GM23338 (cell line): ENCODE measurements at regions not wholly inside any gene's neighbourhood (a gene's known extent, or its start where the extent isn't known, plus 50 kb on each side); places are given as distances from the start of the nearest gene placed in this dataset.

Experiments
- ATAC-seq: fragments of 200-7000 bp; cut with Tn5 transposase; 3 replicates; pipeline ENCODE4 v1.9.1; 2020
- DNase-seq: peaks from one replicate; pipeline ENCODE4 v3.0.0-alpha.2; 2015; ENCODE audit warnings: low spot score
- H2AFZ ChIP-seq: fragments of 200-600 bp; sonication (generic); 2 replicates; pipeline ENCODE4 v1.8.0; 2016; ENCODE audit warnings: antibody characterized with exemption, mild to moderate bottlenecking, moderate library complexity
- H3F3A ChIP-seq: fragments of 200-600 bp; sonication (generic); replicated peaks from 2 replicates; pipeline ENCODE4 v1.8.0; 2017; ENCODE audit warnings: antibody characterized with exemption, mixed run types, low read depth
- H3K27ac ChIP-seq: fragments of 200-600 bp; sonication (generic); 2 replicates; pipeline ENCODE4 v1.6.1; 2016; ENCODE audit warnings: low read depth
- H3K27me3 ChIP-seq: fragments of 200-600 bp; sonication (generic); 2 replicates; pipeline ENCODE4 v1.8.0; 2016; ENCODE audit warnings: mild to moderate bottlenecking, mixed run types, moderate library complexity; ENCODE audit not compliant: insufficient read depth
- H3K36me3 ChIP-seq: fragments of 200-600 bp; sonication (generic); 2 replicates; pipeline ENCODE4 v1.8.0; 2016; ENCODE audit warnings: mild to moderate bottlenecking; ENCODE audit not compliant: insufficient read depth
- H3K4me1 ChIP-seq: fragments of 200-600 bp; sonication (generic); 2 replicates; pipeline ENCODE4 v1.8.0; 2016; ENCODE audit warnings: mild to moderate bottlenecking, moderate library complexity; ENCODE audit not compliant: insufficient read depth
- H3K4me2 ChIP-seq: fragments of 200-600 bp; sonication (generic); 2 replicates; pipeline ENCODE4 v1.7.1; 2017; ENCODE audit warnings: mixed run types
- H3K4me3 ChIP-seq: fragments of 200-600 bp; sonication (generic); 2 replicates; pipeline ENCODE4 v1.6.1; 2016; ENCODE audit warnings: mixed run types
- H3K79me2 ChIP-seq: fragments of 200-600 bp; sonication (generic); replicated peaks from 2 replicates; pipeline ENCODE4 v1.8.0; 2017; ENCODE audit warnings: mild to moderate bottlenecking; ENCODE audit not compliant: insufficient read depth
- H3K9me2 ChIP-seq: fragments of 200-600 bp; sonication (generic); 2 replicates; pipeline ENCODE4 v1.8.0; 2017; ENCODE audit not compliant: insufficient read depth
- H4K20me1 ChIP-seq: fragments of 200-600 bp; sonication (generic); replicated peaks from 2 replicates; pipeline ENCODE4 v1.8.0; 2017; ENCODE audit warnings: mild to moderate bottlenecking; ENCODE audit not compliant: insufficient read depth
- H3K27ac Mint-ChIP-seq: 2 replicates; pipeline ENCODE4 v1.8.0; 2020; ENCODE audit warnings: inconsistent platforms, mild to moderate bottlenecking, moderate library complexity, mixed read lengths
- H3K27me3 Mint-ChIP-seq: 3 replicates; pipeline ENCODE4 v1.8.0; 2022; ENCODE audit warnings: low read depth, mild to moderate bottlenecking, moderate library complexity, mixed read lengths, inconsistent platforms; ENCODE audit not compliant: insufficient read depth, poor library complexity
- H3K36me3 Mint-ChIP-seq: 3 replicates; pipeline ENCODE4 v1.8.0; 2021; ENCODE audit warnings: low read depth, mild to moderate bottlenecking, inconsistent platforms, moderate library complexity, mixed read lengths
- H3K4me1 Mint-ChIP-seq: 3 replicates; pipeline ENCODE4 v1.8.0; 2020; ENCODE audit warnings: mild to moderate bottlenecking, inconsistent platforms, mixed read lengths
- H3K4me3 Mint-ChIP-seq: 3 replicates; pipeline ENCODE4 v1.8.0; 2021; ENCODE audit warnings: moderate library complexity, mild to moderate bottlenecking, inconsistent platforms, mixed read lengths
- H3K9me3 Mint-ChIP-seq: 3 replicates; pipeline ENCODE4 v1.8.0; 2020; ENCODE audit warnings: moderate library complexity, mild to moderate bottlenecking, inconsistent platforms, mixed read lengths
- CREB1 ChIP-seq: fragments of 250-450 bp; sonication (Bioruptor Pico); IDR thresholded peaks from 2 replicates; pipeline ENCODE4 v1.5.0; 2020; ENCODE audit warnings: low read depth, mild to moderate bottlenecking, moderate library complexity
- EZH2 ChIP-seq: fragments of 200-600 bp; sonication (generic); IDR thresholded peaks from one replicate; pipeline ENCODE4 v1.8.0; 2017; ENCODE audit warnings: antibody characterized with exemption, mild to moderate bottlenecking, low read depth; ENCODE audit not compliant: unreplicated experiment
- JUNB ChIP-seq: IDR thresholded peaks from one replicate; pipeline ENCODE4 v1.6.1; 2016; ENCODE audit warnings: antibody characterized with exemption; ENCODE audit not compliant: unreplicated experiment
- POLR2AphosphoS5 ChIP-seq: IDR thresholded peaks from 2 replicates; pipeline ENCODE4 v1.6.1; 2016; ENCODE audit warnings: antibody characterized with exemption, low read depth
- STAT1 ChIP-seq: IDR thresholded peaks from one replicate; pipeline ENCODE4 v1.6.1; 2016; ENCODE audit warnings: antibody characterized with exemption; ENCODE audit not compliant: unreplicated experiment
- TF ChIP-seq, protein P1 (sequence below): fragments of 250-450 bp; sonication (Bioruptor Pico); IDR thresholded peaks from 2 replicates; pipeline ENCODE4 v1.5.0; 2020; ENCODE audit warnings: mild to moderate bottlenecking, moderate library complexity
- TF ChIP-seq, protein P2 (sequence below): IDR thresholded peaks from 2 replicates; pipeline ENCODE4 v1.6.1; 2016; ENCODE audit warnings: antibody characterized with exemption

DNA sequence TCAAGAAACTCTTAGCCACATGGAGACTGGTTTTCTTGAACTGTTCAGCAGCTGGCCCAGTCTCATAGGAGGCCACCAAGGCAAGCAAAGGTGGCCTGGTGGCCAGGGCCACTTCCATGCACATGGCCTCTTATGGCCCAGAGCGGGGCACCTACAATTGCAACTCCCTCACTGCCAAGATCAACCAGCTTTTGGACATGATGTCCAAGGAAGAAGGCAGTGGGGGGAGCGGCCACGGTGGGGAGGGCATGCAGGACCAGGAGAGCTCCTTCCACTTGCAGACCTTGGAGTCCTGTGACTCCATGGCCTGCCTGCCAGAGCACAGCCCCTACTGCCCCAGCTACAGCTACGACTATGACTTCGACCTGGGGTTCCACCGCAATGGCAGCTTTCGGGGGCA, 398.9 kb upstream of the PTPRD start (continued):
- TF ChIP-seq, protein P1, sequence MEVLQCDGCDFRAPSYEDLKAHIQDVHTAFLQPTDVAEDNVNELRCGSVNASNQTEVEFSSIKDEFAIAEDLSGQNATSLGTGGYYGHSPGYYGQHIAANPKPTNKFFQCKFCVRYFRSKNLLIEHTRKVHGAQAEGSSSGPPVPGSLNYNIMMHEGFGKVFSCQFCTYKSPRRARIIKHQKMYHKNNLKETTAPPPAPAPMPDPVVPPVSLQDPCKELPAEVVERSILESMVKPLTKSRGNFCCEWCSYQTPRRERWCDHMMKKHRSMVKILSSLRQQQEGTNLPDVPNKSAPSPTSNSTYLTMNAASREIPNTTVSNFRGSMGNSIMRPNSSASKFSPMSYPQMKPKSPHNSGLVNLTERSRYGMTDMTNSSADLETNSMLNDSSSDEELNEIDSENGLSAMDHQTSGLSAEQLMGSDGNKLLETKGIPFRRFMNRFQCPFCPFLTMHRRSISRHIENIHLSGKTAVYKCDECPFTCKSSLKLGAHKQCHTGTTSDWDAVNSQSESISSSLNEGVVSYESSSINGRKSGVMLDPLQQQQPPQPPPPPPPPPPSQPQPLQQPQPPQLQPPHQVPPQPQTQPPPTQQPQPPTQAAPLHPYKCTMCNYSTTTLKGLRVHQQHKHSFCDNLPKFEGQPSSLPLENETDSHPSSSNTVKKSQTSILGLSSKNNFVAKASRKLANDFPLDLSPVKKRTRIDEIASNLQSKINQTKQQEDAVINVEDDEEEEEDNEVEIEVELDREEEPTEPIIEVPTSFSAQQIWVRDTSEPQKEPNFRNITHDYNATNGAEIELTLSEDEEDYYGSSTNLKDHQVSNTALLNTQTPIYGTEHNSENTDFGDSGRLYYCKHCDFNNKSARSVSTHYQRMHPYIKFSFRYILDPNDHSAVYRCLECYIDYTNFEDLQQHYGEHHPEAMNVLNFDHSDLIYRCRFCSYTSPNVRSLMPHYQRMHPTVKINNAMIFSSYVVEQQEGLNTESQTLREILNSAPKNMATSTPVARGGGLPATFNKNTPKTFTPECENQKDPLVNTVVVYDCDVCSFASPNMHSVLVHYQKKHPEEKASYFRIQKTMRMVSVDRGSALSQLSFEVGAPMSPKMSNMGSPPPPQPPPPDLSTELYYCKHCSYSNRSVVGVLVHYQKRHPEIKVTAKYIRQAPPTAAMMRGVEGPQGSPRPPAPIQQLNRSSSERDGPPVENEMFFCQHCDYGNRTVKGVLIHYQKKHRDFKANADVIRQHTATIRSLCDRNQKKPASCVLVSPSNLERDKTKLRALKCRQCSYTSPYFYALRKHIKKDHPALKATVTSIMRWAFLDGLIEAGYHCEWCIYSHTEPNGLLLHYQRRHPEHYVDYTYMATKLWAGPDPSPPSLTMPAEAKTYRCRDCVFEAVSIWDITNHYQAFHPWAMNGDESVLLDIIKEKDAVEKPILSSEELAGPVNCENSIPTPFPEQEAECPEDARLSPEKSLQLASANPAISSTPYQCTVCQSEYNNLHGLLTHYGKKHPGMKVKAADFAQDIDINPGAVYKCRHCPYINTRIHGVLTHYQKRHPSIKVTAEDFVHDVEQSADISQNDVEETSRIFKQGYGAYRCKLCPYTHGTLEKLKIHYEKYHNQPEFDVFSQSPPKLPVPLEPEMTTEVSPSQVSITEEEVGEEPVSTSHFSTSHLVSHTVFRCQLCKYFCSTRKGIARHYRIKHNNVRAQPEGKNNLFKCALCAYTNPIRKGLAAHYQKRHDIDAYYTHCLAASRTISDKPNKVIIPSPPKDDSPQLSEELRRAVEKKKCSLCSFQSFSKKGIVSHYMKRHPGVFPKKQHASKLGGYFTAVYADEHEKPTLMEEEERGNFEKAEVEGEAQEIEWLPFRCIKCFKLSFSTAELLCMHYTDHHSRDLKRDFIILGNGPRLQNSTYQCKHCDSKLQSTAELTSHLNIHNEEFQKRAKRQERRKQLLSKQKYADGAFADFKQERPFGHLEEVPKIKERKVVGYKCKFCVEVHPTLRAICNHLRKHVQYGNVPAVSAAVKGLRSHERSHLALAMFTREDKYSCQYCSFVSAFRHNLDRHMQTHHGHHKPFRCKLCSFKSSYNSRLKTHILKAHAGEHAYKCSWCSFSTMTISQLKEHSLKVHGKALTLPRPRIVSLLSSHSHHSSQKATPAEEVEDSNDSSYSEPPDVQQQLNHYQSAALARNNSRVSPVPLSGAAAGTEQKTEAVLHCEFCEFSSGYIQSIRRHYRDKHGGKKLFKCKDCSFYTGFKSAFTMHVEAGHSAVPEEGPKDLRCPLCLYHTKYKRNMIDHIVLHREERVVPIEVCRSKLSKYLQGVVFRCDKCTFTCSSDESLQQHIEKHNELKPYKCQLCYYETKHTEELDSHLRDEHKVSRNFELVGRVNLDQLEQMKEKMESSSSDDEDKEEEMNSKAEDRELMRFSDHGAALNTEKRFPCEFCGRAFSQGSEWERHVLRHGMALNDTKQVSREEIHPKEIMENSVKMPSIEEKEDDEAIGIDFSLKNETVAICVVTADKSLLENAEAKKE (CRISPR knock-in tag): no peak
- TF ChIP-seq, protein P2, sequence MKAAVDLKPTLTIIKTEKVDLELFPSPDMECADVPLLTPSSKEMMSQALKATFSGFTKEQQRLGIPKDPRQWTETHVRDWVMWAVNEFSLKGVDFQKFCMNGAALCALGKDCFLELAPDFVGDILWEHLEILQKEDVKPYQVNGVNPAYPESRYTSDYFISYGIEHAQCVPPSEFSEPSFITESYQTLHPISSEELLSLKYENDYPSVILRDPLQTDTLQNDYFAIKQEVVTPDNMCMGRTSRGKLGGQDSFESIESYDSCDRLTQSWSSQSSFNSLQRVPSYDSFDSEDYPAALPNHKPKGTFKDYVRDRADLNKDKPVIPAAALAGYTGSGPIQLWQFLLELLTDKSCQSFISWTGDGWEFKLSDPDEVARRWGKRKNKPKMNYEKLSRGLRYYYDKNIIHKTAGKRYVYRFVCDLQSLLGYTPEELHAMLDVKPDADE: no peak
- TF ChIP-seq CREB1 (CRISPR knock-in tag) (no peak), JUNB (no peak)

DNA sequence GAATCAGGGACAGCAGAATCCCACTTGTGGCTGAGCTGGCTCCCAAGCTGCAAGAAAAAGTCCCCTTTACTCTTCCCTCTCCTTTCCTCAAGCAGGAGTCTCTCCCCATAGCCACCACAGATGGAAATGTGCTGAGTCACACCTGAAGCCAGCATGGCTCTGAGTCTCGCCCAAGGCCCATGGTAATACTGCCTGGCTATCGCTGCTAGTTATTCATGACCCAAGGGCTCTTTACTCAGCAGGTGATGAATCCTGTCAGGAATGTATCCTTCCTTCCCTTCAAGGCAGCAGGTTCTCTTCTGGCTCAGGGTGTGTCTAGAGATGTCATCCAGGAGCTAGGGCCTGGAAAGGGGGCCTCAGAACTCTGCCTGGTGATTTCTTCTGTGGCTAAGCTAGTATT, 403.3 kb upstream of the PTPRD start:
- Histone ChIP-seq H3K27me3 (no peaks in the 10 kb centered on the region), H3K9me2 (peaks cover 9% of the 10 kb centered on the region), H4K20me1 (no peaks in the 10 kb centered on the region), H3K4me1 (no peaks in the 10 kb centered on the region), H3K36me3 (no peaks in the 10 kb centered on the region), H3K79me2 (no peaks in the 10 kb centered on the region), H3K27ac (no peak overlapping the region), H2AFZ (peak overlapping the region; percentile 66; the same call in 1 of the 2 replicates), H3K4me3 (no peak overlapping the region), H3K4me2 (no peak overlapping the region), H3F3A (no peaks in the 10 kb centered on the region)
- no peak for DNase-seq
- no peak overlapping the region for H3K27ac Mint-ChIP-seq
- ATAC-seq: no peak
- H3K4me1 Mint-ChIP-seq: no peaks in the 10 kb centered on the region; the same call in 2 of the 3 replicates
- peaks cover 2% of the 10 kb centered on the region for H3K27me3 Mint-ChIP-seq
- peaks cover 14% of the 10 kb centered on the region for H3K36me3 Mint-ChIP-seq
- H3K4me3 Mint-ChIP-seq: no peak overlapping the region
- peaks cover 25% of the 10 kb centered on the region for H3K9me3 Mint-ChIP-seq
- TF ChIP-seq EZH2 (no peak), STAT1 (no peak), JUNB (no peak), POLR2AphosphoS5 (no peak)
- TF ChIP-seq, protein P2: no peak
- TF ChIP-seq, protein P1 (CRISPR knock-in tag): no peak
